PC-3 (cell line): ENCODE measurements at regions not wholly inside any gene's neighbourhood (a gene's known extent, or its start where the extent isn't known, plus 50 kb on each side); places are given as distances from the start of the nearest gene placed in this dataset.

Experiments used
- ATAC-seq: fragments of 200-7000 bp; cut with Tn5 transposase; 2 replicates; pipeline ENCODE4 v1.9.1; 2020; ENCODE audit warnings: mild to moderate bottlenecking, moderate library complexity
- BruUV-seq: library from RNA; stranded (reverse); fragments of 400-500 nt; replicated peaks from 2 replicates; lab custom pipeline; 2021; lab: Mats Ljungman, UMichigan
- CTCF ChIA-PET: fragments of 300-600 bp; sonication (Branson Sonifier 250); formaldehyde crosslinking; loops from one replicate; lab custom pipeline; 2022; ENCODE audit warnings: antibody characterized with exemption; lab: Charles Lee
- POLR2A ChIA-PET: fragments of 300-600 bp; sonication (Branson Sonifier 250); formaldehyde crosslinking; loops from one replicate; lab custom pipeline; 2022; ENCODE audit warnings: antibody characterized with exemption; ENCODE audit not compliant: unreplicated experiment; lab: Charles Lee
- DNase-seq: peaks from one replicate; pipeline ENCODE4 v3.0.0-alpha.2; 2015
- H2AFZ ChIP-seq: fragments of 300-600 bp; sonication (generic); 2 replicates; pipeline ENCODE4 v1.6.0; 2016; ENCODE audit warnings: antibody characterized with exemption, low read length
- H3F3A ChIP-seq: fragments of 300-600 bp; sonication (generic); one replicate; pipeline ENCODE4 v1.6.0; 2017; ENCODE audit warnings: antibody characterized with exemption, low read length, control low read depth, mild to moderate bottlenecking; ENCODE audit not compliant: unreplicated experiment
- H3K27ac ChIP-seq: fragments of 300-600 bp; sonication (generic); 2 replicates; pipeline ENCODE4 v1.5.1; 2016; ENCODE audit warnings: mild to moderate bottlenecking, low read length
- H3K27me3 ChIP-seq: fragments of 300-600 bp; sonication (generic); 2 replicates; pipeline ENCODE4 v1.6.1; 2016; ENCODE audit warnings: low read length, mixed read lengths
- H3K36me3 ChIP-seq: fragments of 300-600 bp; sonication (generic); 2 replicates; pipeline ENCODE4 v1.6.1; 2016; ENCODE audit warnings: low read depth, mixed run types, low read length, mixed read lengths
- H3K4me1 ChIP-seq: fragments of 300-600 bp; sonication (generic); 2 replicates; pipeline ENCODE4 v1.5.1; 2016; ENCODE audit warnings: low read length; ENCODE audit not compliant: insufficient read depth
- H3K4me2 ChIP-seq: fragments of 300-600 bp; sonication (generic); 2 replicates; pipeline ENCODE4 v1.6.0; 2016; ENCODE audit warnings: low read length
- H3K4me3 ChIP-seq: fragments of 300-600 bp; sonication (generic); 2 replicates; pipeline ENCODE4 v1.5.1; 2016; ENCODE audit warnings: mild to moderate bottlenecking, low read length, mixed read lengths
- H3K79me2 ChIP-seq: fragments of 300-600 bp; sonication (generic); 2 replicates; pipeline ENCODE4 v1.6.1; 2017; ENCODE audit warnings: low read length, mixed read lengths
- H3K9ac ChIP-seq: fragments of 300-600 bp; sonication (generic); 2 replicates; pipeline ENCODE4 v1.6.0; 2016; ENCODE audit warnings: mild to moderate bottlenecking, low read length
- H3K9me2 ChIP-seq: fragments of 300-600 bp; sonication (generic); replicated peaks from 2 replicates; pipeline ENCODE4 v1.6.1; 2016; ENCODE audit warnings: mixed run types, low read length, mixed read lengths
- H3K9me3 ChIP-seq: fragments of 300-600 bp; sonication (generic); 2 replicates; pipeline ENCODE4 v1.6.1; 2016; ENCODE audit warnings: low read length, mixed read lengths
- H4K20me1 ChIP-seq: fragments of 300-600 bp; sonication (generic); 2 replicates; pipeline ENCODE4 v1.6.1; 2016; ENCODE audit warnings: low read length, mixed read lengths
- CTCF ChIP-seq: fragments of 300-600 bp; sonication (generic); conservative IDR thresholded peaks from 2 replicates; pipeline ENCODE4 v1.5.1; 2017; ENCODE audit warnings: antibody characterized with exemption, low read depth, mild to moderate bottlenecking, low read length
- EZH2 ChIP-seq: fragments of 300-600 bp; sonication (generic); IDR thresholded peaks from one replicate; pipeline ENCODE4 v1.6.1; 2017; ENCODE audit warnings: antibody characterized with exemption, mild to moderate bottlenecking, low read length; ENCODE audit not compliant: unreplicated experiment
- EZH2phosphoT487 ChIP-seq: fragments of 300-600 bp; sonication (generic); IDR thresholded peaks from 2 replicates; pipeline ENCODE4 v1.6.1; 2018; ENCODE audit warnings: mild to moderate bottlenecking, antibody characterized with exemption, low read length, borderline replicate concordance
- intact Hi-C: fragments of 100-400 bp; cut with micrococcal nuclease; formaldehyde crosslinking; loops from 2 replicates; pipeline ENCODE4 v1.9.0; 2023

GRCh38 chr6:12584631-12585405 is 131.7 kb upstream of the PHACTR1 start:
- no peaks in the 10 kb centered on the region for H3K79me2 ChIP-seq
- no peaks in the 10 kb centered on the region for H4K20me1 ChIP-seq
- intact Hi-C loops = no loop called here
- TF ChIP-seq CTCF = no peak
- no peak for TF ChIP-seq EZH2
- TF ChIP-seq EZH2phosphoT487 = no peak
- DNase-seq = no peak
- POLR2A ChIA-PET = interaction anchor here (0.7 kb wide), 1 partner anchor 24 kb away, joined by 8 read pairs; no protein-coding TSS in a partner anchor
- no peaks in the 10 kb centered on the region for H3K9me3 ChIP-seq
- no peaks in the 10 kb centered on the region for H3K27me3 ChIP-seq
- CTCF ChIA-PET = no interaction called here
- H3K9me2 ChIP-seq = no peaks in the 10 kb centered on the region
- ATAC-seq = no peak
- H3K27ac ChIP-seq = no peak overlapping the region
- no peak overlapping the region for H3K4me3 ChIP-seq
- no peak overlapping the region for H3K4me2 ChIP-seq
- H2AFZ ChIP-seq = no peak overlapping the region
- H3K9ac ChIP-seq = no peak overlapping the region
- H3K4me1 ChIP-seq = no peaks in the 10 kb centered on the region
- no TSS peak for BruUV-seq
- no peaks in the 10 kb centered on the region for H3F3A ChIP-seq
- no peaks in the 10 kb centered on the region for H3K36me3 ChIP-seq

- TF ChIP-seq EZH2 (no peak), EZH2phosphoT487 (no peak), CTCF (no peak)
- Histone ChIP-seq H4K20me1 (no peaks in the 10 kb centered on the region), H3K9me3 (no peaks in the 10 kb centered on the region), H3K9me2 (no peaks in the 10 kb centered on the region), H3F3A (no peaks in the 10 kb centered on the region), H3K36me3 (no peaks in the 10 kb centered on the region), H3K4me1 (no peaks in the 10 kb centered on the region), H3K9ac (no peak overlapping the region), H3K27ac (no peak overlapping the region), H3K79me2 (no peaks in the 10 kb centered on the region), H3K4me3 (no peak overlapping the region), H3K4me2 (no peak overlapping the region), H3K27me3 (no peaks in the 10 kb centered on the region), H2AFZ (no peak overlapping the region)
- no peak for ATAC-seq
- ChIA-PET CTCF (no interaction called here), POLR2A (no interaction called here)
- DNase-seq = no peak
- no TSS peak for BruUV-seq
- intact Hi-C loops = no loop called here
Measured at GRCh38 chr6:12585497-12585958, 131.0 kb upstream of the PHACTR1 start.

- CTCF ChIA-PET = no interaction called here
- no peaks in the 10 kb centered on the region for H3K9me3 ChIP-seq
- no peaks in the 10 kb centered on the region for H3F3A ChIP-seq
- TF ChIP-seq EZH2phosphoT487 (no peak), EZH2 (no peak), CTCF (no peak)
- H3K27ac ChIP-seq = no peak overlapping the region
- no peaks in the 10 kb centered on the region for H3K4me1 ChIP-seq
- peak; percentile 39 for DNase-seq
- no peaks in the 10 kb centered on the region for H3K36me3 ChIP-seq
- no TSS peak for BruUV-seq
- no peak overlapping the region for H2AFZ ChIP-seq
- no peak overlapping the region for H3K4me3 ChIP-seq
- POLR2A ChIA-PET = no interaction called here
- intact Hi-C loops = no loop called here
- no peak overlapping the region for H3K4me2 ChIP-seq
- H3K9ac ChIP-seq = no peak overlapping the region
- no peak for ATAC-seq
- H3K79me2 ChIP-seq = no peaks in the 10 kb centered on the region
- H3K9me2 ChIP-seq = no peaks in the 10 kb centered on the region
- H3K27me3 ChIP-seq = no peaks in the 10 kb centered on the region
- H4K20me1 ChIP-seq = no peaks in the 10 kb centered on the region
Measured at GRCh38 chr6:12586721-12587480, 129.7 kb upstream of the PHACTR1 start.
